Tibial artery (tissue), 4 donors: ENCODE measurements at regions not wholly inside any gene's neighbourhood (a gene's known extent, or its start where the extent isn't known, plus 50 kb on each side); places are given as distances from the start of the nearest gene placed in this dataset.

Experiments used
- DNase-seq, 2 donors: peaks; one replicate each; pipeline ENCODE4 v3.0.0-alpha.2; 2019
- H3K27ac ChIP-seq, 2 donors: fragments of 200-600 bp; sonication (generic) in 1 of 2; 1 replicate in 1 of 2; 2 replicates in 1 of 2; pipeline ENCODE4 v1.5.1; 2018 to 2019; ENCODE audit warnings: mild to moderate bottlenecking in 1 of 2
- H3K27me3 ChIP-seq, 2 donors: fragments of 200-600 bp; sonication (generic) in 1 of 2; one replicate each; pipeline versions ENCODE4 v1.5.1 to v1.6.0; 2016 to 2019
- H3K36me3 ChIP-seq, 3 donors: fragments of 200-600 bp; sonication (generic) in 2 of 3; one replicate each; pipeline ENCODE4 v1.5.1; 2016 to 2019; ENCODE audit warnings: mild to moderate bottlenecking in 2 of 3
- H3K4me1 ChIP-seq, 4 donors: fragments of 200-600 bp; sonication (generic) in 2 of 4; 1 replicate in 3 of 4; 2 replicates in 1 of 4; pipeline ENCODE4 v1.5.1; 2016 to 2019
- H3K4me3 ChIP-seq, 2 donors: fragments of 200-600 bp; sonication (generic) in 1 of 2; 1 replicate in 1 of 2; 2 replicates in 1 of 2; pipeline ENCODE4 v1.5.1; 2018 to 2019; ENCODE audit warnings: mild to moderate bottlenecking in 2 of 2
- H3K9me3 ChIP-seq, 3 donors: fragments of 200-600 bp; sonication (generic) in 1 of 3; one replicate each; pipeline ENCODE4 v1.5.1; 2016 to 2019
- intact Hi-C: fragments of 100-400 bp; cut with DNase I; formaldehyde crosslinking; loops from one replicate; pipeline ENCODE4 v1.15.0; 2023; ENCODE audit warnings: low total_unique reads
- TF ChIP-seq, protein P1 (sequence below), 2 experiments: fragments of 200-600 bp in 1 of 2; fragments of 450-650 bp in 1 of 2; IDR thresholded peaks; one replicate each; pipeline ENCODE4 v1.5.1; 2017 to 2019; ENCODE audit warnings: antibody characterized with exemption in 2 of 2, mild to moderate bottlenecking in 1 of 2, moderate library complexity in 1 of 2

GRCh38 chr6:165862813-165863212 lies 199.8 kb upstream of the PDE10A start:
- TF ChIP-seq, protein P1, sequence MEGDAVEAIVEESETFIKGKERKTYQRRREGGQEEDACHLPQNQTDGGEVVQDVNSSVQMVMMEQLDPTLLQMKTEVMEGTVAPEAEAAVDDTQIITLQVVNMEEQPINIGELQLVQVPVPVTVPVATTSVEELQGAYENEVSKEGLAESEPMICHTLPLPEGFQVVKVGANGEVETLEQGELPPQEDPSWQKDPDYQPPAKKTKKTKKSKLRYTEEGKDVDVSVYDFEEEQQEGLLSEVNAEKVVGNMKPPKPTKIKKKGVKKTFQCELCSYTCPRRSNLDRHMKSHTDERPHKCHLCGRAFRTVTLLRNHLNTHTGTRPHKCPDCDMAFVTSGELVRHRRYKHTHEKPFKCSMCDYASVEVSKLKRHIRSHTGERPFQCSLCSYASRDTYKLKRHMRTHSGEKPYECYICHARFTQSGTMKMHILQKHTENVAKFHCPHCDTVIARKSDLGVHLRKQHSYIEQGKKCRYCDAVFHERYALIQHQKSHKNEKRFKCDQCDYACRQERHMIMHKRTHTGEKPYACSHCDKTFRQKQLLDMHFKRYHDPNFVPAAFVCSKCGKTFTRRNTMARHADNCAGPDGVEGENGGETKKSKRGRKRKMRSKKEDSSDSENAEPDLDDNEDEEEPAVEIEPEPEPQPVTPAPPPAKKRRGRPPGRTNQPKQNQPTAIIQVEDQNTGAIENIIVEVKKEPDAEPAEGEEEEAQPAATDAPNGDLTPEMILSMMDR (IDR thresholded peaks at IDR 0.05), result no peak
- Histone ChIP-seq H3K27ac (no peak overlapping the region), H3K36me3 (no peaks in the 10 kb centered on the region), H3K9me3 (peaks cover 0 to 11% (median 3%) of the 10 kb centered on the region in 3 donors), H3K4me1 (no peaks in the 10 kb centered on the region), H3K4me3 (no peak overlapping the region), H3K27me3 (peaks cover 0 to 12% of the 10 kb centered on the region in 2 donors)
- no peak for DNase-seq
- intact Hi-C loops, result no loop called here

DNA sequence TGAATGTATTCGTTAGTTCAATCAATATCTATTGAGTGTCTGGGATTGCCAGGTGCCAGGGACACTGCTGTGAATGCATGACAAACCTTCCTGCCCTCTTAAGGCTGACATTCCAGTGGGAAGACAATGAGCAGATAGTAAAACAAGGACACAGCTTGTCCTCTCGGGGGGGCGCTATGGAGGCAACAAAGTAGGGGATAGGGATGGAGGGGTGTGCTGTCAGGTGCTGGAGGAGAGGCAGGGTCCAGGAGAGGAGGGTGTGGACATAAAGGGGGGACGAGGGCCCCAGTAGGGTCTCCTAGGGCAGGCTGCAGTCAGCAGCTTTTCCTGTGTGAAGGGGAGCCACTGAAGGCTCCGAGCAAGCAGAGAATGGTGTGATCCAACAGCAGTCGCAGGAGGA lies 198.2 kb upstream of the PDE10A start:
- no peak for DNase-seq
- Histone ChIP-seq H3K4me1 (no peaks in the 10 kb centered on the region), H3K36me3 (no peaks in the 10 kb centered on the region), H3K4me3 (no peak overlapping the region), H3K9me3 (peaks cover 0 to 11% (median 2%) of the 10 kb centered on the region in 3 donors), H3K27ac (no peak overlapping the region), H3K27me3 (peaks cover 0 to 14% of the 10 kb centered on the region in 2 donors)
- TF ChIP-seq, protein P1 (IDR thresholded peaks at IDR 0.05), result no peak
- intact Hi-C loops, result no loop called here

- DNase-seq, result no peak
- Histone ChIP-seq H3K4me3 (no peak overlapping the region), H3K9me3 (no peaks in the 10 kb centered on the region), H3K27ac (no peak overlapping the region), H3K27me3 (peaks cover 0 to 39% of the 10 kb centered on the region in 2 donors), H3K36me3 (no peaks in the 10 kb centered on the region), H3K4me1 (peaks cover 0 to 5% (median 0%) of the 10 kb centered on the region in 4 donors)
- intact Hi-C loops, result loop anchor here (10.0 kb wide), 1 partner anchor 414 kb away; no protein-coding TSS in a partner anchor
- TF ChIP-seq, protein P1 (IDR thresholded peaks at IDR 0.05), result no peak
Measured at GRCh38 chr6:165858586-165858985, 195.5 kb upstream of the PDE10A start.

DNA sequence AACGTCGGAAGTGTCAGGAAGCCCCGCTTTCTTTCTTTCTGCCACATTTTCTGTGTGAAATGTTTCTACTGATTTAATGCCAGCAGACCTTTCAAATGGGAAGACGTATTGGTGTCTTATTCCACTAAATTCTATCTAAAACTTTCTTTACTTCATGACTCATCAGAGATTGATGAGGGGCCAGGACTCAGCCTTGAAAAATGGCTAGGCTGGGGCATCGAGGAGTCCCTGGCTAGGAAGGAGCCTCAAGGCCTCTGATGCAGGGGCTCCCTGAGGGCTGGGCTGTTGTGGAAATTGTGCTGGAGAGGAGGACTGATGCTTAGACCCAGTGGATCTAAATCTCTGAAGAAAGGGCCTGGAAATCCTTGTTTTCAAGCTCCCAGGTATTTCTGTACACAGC lies 192.8 kb upstream of the PDE10A start:
- intact Hi-C loops, result loop anchor here (10.0 kb wide), 1 partner anchor 411 kb away; no protein-coding TSS in a partner anchor
- Histone ChIP-seq H3K36me3 (no peaks in the 10 kb centered on the region), H3K4me3 (no peak overlapping the region), H3K27ac (no peak overlapping the region), H3K4me1 (peaks cover 0 to 5% (median 0%) of the 10 kb centered on the region in 4 donors), H3K9me3 (no peaks in the 10 kb centered on the region), H3K27me3 (peaks cover 0 to 56% of the 10 kb centered on the region in 2 donors)
- no peak for DNase-seq
- TF ChIP-seq, protein P1 (IDR thresholded peaks at IDR 0.05), result no peak

DNA sequence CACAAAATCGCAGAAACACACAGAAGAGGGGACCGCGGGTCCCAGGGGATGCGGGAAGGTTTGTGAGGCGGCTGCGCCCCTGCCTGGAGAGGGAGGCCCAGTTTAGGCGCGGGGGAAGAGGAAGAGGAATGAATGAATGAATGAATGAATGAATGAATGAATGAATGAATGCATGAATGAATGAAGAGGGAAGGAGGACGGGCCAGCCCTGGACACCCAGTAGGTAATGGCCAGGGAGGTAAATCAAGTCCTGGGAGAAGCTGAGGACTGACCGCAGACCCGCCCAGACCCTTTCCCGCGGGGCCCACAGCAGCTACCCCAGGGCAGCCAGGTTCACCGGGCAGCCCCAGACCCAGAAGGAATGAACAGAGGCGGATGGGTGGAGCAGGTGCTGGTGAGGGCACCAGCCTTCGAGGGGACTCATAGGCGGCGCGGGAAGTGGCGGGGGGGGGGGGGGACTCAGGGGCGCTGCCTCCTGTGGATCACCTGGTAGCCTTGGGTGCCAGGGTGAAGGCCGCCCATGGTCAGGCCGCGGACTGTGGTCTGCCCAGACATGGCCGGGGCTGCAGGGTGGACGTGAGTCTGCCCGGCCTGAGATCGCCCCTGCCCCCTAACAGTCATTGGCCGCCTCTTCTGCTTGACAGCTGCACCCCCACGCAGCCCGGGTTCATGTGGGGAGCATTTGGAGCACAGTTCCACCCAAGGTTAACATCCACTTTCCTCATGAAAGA lies 192.0 kb upstream of the PDE10A start:
- Histone ChIP-seq H3K4me3 (no peak overlapping the region), H3K36me3 (no peaks in the 10 kb centered on the region), H3K27me3 (peaks cover 0 to 59% of the 10 kb centered on the region in 2 donors), H3K9me3 (no peaks in the 10 kb centered on the region), H3K27ac (no peak overlapping the region), H3K4me1 (peaks cover 0 to 5% (median 0%) of the 10 kb centered on the region in 4 donors)
- TF ChIP-seq, protein P1 (IDR thresholded peaks at IDR 0.05), result no peak
- intact Hi-C loops, result loop anchor here (10.0 kb wide), 1 partner anchor 410 kb away; no protein-coding TSS in a partner anchor
- no peak for DNase-seq
